DMS153 (cell line): ENCODE measurements at regions not wholly inside any gene's neighbourhood (a gene's known extent, or its start where the extent isn't known, plus 50 kb on each side); places are given as distances from the start of the nearest gene placed in this dataset.
"Not testable (repeated sequence)": the region's sequence is repeated elsewhere in the genome, so short reads cannot be mapped to it uniquely, and the experiment has no call there.

Experiments
- DNase-seq: peaks from one replicate; lab custom pipeline; 2025; lab: John Stamatoyannopoulos, UW

GRCh38 chr9:90060256-90060655 lies 455.4 kb downstream of the GADD45G start:
- DNase-seq = no peak

DNA sequence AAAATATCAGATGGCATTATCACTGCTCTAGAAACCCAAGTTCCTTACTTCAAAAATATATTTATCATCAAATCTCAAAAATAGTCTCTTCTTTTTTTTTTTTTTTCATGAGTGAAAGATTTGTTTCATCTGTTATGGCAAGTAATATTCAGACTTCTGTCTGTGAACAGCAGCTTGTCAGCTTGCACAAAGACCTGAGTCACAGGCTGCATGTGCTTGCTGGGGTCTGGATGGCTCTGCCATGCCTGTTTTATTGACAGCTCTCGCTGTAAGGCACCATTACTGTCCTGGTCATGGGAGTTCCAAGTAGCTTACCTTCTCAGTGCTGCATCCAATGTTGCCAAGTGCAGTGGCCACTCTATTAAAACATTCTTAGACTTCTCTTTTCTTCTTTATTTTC lies 456.4 kb downstream of the GADD45G start:
- no peak for DNase-seq

DNA sequence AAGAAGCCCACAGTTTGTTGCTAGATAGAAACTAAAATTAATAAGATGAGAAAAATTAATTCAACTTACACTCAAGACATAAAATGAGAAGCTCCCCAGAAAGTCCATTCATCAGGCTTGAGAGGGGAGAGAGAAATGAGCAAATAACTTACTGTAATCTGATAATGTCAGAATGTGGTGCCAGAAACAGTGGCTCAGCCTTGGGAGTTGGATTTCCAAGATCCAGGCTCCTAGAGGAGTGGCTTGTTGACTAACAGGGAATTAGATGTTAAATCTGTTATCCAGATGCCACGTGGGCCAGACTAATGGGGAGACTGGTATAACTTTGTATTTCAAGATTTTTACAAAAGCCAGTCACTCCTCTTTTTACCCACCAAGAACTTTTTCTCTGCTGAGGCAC lies 458.2 kb downstream of the GADD45G start:
- no peak for DNase-seq

DNA sequence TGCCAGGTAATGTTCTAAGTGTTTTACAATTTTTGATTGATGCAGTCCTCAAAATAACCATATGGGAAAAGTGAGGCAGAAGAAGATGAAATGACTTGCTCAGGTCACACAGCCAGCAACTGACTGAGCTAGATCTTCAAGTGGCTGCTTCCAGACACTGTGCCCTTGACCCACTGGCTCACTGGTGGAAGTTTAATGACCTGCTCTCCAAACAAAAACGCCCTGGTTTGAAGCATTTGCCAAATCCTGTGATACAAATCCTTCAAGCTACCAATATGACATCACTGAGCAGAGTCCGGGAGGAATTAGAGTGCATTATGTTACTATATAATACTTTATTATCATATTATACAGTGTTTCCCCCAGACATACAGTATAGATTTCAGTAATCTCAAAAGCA lies 459.4 kb downstream of the GADD45G start:
- DNase-seq = peak; percentile 37

DNA sequence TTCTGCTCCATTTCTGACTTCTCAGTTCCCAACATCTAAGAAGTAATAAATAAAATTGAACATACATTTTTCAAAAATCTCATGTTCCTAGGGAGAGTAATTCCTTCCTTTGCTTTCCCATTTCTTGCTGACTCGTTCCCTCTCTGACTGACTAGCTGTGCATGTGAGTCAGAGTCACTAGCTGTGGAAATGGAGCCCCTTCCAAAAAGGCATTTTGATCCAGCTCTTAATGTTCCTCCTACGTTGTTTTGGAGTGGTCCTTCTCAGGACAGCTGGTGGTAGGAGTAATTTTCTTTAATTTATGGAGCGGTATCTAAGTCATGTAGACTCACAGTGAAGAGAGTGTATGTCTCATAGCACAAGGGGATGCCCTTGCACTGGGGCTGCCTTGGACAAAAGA lies 460.2 kb downstream of the GADD45G start:
- no peak for DNase-seq

DNA sequence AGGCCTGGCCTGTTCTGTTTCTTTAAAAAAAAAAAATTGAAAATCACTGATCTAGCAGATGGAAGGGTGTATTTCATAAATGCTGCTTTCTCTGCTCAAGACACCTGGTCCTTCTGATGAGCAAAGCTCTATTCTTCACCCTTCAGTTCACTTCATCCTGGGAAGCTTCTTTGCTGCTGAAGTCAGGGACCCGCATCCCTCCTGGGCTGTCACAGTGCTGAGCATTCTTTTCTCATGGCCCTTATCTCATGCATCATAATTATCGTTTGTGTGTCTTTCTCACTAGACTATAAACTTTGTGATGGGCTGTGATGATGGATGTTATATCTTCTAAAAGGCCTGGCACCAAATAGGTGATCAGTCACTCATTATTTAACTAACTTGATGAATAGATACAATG lies 461.0 kb downstream of the GADD45G start:
- DNase-seq = no peak

DNA sequence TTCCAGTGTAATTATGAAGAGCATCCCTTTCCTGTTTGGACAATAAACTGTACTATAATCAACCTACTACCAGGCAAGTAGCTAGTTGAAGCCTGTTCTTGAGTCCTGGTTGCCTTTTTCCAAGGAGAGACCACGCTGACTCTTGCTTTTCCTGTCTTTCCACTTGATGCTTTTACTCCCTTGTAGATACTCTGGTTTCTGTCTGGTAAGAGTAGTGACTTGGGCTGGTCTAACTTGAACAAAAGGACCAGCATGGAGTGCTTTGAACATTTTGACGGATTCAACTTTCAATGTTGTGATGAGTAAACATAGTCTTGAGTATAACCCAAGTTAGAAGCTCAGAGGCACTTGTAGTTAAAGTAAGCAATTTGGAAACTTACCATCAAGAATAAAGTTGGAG lies 464.3 kb downstream of the GADD45G start:
- DNase-seq = no peak

DNA sequence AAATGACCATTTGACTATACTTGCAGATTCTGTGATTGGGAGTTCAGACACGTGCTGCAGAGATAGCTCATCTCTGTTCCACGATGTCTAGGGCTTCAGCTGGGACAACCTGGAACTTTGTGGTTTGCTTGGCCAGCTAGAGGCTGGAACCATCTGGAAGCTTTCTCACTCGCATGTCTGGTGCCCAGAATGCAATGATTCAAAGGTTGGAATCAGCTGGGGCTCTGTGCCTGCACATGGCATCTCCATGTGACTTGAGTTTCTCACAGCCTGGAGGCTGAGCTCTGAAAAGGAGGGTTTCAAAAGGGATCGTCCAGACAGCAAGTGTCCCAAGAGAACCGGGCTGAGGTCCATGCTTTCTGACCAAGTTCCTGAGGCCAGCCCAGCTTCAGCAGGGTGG lies 465.2 kb downstream of the GADD45G start:
- DNase-seq = no peak

DNA sequence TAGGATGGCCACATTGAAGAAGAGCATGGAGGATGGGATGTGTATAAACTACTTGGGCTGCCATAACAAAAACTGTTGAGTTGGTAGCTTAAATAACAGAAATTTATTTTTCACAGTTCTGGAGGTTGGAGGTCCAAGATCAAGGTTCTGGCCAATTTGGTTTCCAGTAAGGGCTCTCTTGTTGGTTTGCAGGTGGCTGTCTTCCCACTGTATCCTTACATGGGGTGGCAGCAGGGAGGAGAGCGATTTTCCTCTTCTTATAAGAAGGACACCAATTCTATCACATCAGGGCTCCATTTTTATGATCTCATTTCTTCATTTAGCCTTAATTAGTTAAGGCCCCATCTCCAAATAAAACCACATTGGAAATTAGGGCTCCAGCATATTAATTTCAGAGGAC lies 465.7 kb downstream of the GADD45G start:
- no peak for DNase-seq

DNA sequence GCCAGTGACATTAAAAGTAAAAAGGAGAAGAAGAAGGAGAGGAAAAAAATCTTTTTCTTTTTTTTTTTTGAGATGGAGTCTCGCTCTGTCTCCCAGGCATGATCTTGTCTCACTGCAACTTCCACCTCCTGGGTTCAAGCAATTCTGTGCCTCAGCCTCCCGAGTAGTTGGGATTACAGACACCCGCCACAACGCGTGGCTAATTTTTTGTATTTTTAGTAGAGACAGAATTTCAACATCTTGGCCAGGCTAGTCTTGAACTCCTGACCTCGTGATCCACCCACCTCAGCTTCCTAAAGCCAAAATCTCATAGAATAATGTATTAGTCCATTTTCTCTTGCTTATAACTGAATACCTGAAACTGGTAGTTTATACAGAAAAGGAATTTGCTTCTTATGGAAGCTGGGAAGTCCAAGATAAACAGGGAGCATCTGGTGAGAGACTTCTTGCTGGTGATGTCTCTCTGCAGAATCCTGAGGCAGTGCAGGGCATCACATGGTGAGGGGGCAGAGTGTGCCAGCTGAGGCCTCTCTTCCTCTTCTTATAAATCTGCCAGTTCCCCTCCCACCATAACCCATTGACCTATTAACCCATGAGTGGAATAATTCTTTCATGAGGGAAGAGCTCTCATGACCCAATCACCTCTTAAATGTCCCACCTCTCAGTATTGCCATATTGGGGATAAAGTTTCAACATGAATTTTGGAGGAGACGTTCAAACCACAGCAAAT lies 466.3 kb downstream of the GADD45G start:
- no peak for DNase-seq

GRCh38 chr9:90073186-90073945 lies 468.6 kb downstream of the GADD45G start:
- no peak for DNase-seq

DNA sequence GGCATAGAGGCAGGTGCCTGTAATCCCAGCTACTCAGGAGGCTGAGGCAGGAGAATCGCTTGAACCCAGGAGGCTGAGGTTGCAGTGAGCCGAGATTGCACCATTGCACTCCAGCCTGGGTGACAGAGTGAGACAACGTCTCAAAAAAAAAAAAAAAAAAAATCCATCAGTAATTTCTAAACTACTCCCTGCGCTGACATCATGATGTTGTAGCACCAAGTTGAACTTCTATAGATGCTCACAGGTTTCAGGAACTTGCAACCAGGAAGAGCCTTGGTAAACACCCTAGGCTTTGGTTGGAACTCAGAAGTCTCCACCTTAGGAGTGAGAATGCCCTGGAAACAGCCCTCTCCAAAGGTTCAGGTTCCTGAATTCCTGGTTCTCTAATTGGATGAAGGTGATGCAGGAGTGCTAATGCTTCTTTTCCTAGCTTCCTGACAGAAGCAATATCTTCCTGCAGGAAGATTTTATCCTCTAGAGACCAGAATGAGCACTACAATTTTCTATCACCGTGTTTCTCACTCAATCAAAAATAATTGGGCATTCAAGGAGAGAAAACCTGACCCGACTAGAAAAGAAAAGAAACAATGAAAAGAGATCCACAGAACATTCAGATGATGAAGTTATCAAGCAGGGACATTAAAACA lies 469.6 kb downstream of the GADD45G start:
- DNase-seq = no peak

- not testable (repeated sequence) for DNase-seq
Measured at GRCh38 chr9:90077598-90077997, 472.8 kb downstream of the GADD45G start.

DNA sequence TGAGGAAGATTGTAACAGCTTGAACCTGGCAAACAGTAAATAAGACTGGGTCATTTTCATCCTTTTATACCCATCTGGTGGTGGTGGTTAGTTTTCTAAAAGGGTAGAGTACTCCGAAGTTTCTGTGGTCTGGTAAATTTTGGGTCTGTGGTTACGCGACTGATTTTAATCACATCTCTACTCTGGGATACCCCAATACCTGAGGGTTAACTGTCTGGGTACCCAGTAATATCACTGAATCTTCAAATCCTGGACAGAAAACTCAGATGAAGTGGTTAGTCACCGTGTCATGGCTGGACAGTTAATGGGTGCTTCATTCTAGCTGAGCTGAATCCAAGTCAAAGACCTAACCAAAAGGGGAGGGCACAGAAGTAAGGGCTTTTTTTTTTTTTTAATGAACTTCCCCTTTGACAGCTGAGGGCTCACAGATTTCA lies 474.2 kb downstream of the GADD45G start:
- no peak for DNase-seq

DNA sequence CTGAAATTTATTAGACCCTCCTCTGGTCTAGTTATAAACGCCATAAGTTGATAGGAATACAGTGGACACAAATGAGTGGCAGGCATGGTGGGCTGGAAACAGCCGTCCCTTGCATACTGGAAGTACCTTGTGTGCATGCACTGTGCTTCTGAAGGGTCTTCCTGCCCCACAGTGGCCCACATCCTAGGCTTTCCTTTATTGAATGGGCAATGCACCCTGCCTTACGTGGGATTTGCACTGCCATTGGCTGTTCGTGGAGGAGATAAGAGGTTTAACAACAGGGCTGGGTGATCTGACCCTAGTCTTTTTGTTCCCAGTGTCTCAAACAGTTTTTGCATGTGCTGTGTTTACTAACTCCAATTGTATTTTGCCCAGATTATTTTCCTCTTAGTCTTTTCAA lies 480.8 kb downstream of the GADD45G start:
- DNase-seq = no peak

DNA sequence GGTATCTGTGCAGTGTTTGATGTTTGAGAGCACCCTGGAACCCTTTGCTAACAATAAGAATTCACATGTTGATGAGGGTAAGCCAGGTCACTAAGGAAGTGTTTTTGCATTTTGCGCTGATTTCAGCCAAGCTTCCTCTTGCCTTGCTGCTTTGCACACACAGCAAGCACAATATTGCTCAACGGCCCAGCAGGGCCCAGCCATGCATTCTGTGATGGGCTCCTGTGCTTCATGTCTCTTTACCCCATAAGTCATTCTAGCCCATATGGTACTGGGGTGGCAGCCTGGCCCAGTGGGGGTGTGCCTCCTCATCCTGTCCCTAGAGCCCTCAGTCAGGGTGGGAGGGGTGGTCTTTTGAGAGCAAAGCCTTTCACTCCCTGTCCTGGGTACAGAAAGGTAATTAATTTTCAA lies 481.3 kb downstream of the GADD45G start:
- DNase-seq = peak; percentile 89

DNA sequence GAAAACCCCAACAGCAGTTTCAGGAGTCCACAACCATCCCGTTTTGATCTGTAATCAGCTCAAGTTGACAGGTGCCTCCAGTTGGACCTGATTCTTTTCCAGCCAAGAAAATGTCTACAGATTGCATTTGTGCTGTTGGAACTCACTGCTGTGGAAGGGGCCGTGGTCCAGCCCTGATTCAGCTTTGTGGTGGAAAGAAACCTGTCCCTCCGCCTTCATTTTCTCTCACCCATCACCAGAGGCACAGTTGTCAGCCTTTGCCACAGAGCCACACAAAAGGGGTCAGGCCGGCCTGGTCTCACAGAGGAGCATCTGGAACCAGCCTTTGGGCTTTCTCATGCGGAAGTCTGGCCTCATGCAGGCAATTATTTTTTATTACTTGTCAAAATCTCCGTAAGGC lies 483.6 kb downstream of the GADD45G start:
- no peak for DNase-seq

- DNase-seq = no peak
Measured at GRCh38 chr9:90088856-90089255, 484.0 kb downstream of the GADD45G start.

DNA sequence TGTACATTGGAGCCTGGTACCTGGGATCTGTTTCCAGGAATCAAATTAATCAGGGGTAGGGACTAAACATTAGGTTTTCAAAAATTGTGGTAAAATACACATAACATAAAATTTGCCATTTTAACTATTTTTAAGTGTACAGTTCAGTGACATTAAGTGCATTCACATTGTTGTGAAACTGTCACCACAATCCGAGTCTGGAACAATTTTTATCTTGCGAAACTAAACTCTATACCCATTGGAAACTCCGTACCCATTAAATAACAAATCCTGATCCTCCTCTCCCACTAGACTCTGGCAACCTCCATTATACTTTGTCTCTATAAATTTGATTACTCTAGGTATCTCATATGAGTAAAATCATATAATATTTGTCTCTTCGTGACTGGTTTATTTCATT lies 486.2 kb downstream of the GADD45G start:
- no peak for DNase-seq

DNA sequence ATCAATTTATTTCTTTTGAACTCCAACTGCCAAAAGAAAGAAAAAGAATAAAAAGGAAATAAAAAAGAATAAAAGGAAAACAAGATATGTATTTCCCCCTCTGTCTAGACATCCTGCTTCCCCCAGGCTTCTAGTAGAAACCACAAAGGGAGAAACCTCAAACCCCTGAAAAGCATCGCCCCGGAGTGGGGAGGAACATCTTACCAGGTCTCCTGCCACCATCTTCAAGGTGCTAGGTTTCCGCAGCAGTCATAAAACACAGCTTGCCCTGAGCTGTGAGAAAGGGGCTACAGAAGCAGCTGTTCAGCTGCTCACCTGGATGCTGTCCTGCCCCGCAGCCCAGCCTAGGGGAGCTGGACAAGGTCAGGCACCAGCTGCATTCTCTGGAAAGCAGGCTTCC lies 487.7 kb downstream of the GADD45G start:
- DNase-seq = no peak

GRCh38 chr9:90095682-90096081 lies 490.9 kb downstream of the GADD45G start:
- DNase-seq = peak; percentile 96

GRCh38 chr9:90097237-90097636 lies 492.4 kb downstream of the GADD45G start:
- DNase-seq = no peak

- no peak for DNase-seq
Measured at GRCh38 chr9:90098408-90098807, 493.6 kb downstream of the GADD45G start.
